Activated CD8-positive, alpha-beta memory T cell treated with anti-CD3 and anti-CD28 coated beads, Interleukin-2, amount 10 ng/mL, durations not matched to agents 7 days and 5 days (primary cell): ENCODE measurements at regions not wholly inside any gene's neighbourhood (a gene's known extent, or its start where the extent isn't known, plus 50 kb on each side); places are given as distances from the start of the nearest gene placed in this dataset.

Source experiments
- ATAC-seq: fragments of 150-1000 bp; cut with Tn5 transposase; one replicate; pipeline ENCODE4 v1.10.0; 2021; ENCODE audit warnings: moderate library complexity
- CTCF ChIA-PET: fragments of 350-600 bp; sonication (Branson Sonifier 250); formaldehyde crosslinking; loops from one replicate; lab custom pipeline; 2021; ENCODE audit warnings: antibody characterized with exemption; lab: Charles Lee
- DNase-seq: peaks from one replicate; pipeline ENCODE4 v3.0.0-alpha.2; 2020
- H3K27ac Mint-ChIP-seq: one replicate; pipeline ENCODE4 v1.8.0; 2021; ENCODE audit warnings: mild to moderate bottlenecking, mixed read lengths
- H3K27me3 Mint-ChIP-seq: one replicate; pipeline ENCODE4 v1.8.0; 2021; ENCODE audit warnings: mixed read lengths
- H3K36me3 Mint-ChIP-seq: one replicate; pipeline ENCODE4 v1.8.0; 2021; ENCODE audit warnings: mild to moderate bottlenecking, mixed read lengths
- H3K4me1 Mint-ChIP-seq: one replicate; pipeline ENCODE4 v1.8.0; 2021; ENCODE audit warnings: mixed read lengths
- H3K4me3 Mint-ChIP-seq: one replicate; pipeline ENCODE4 v1.8.0; 2021; ENCODE audit warnings: mild to moderate bottlenecking, moderate library complexity, mixed read lengths
- H3K9me3 Mint-ChIP-seq: one replicate; pipeline ENCODE4 v1.8.0; 2022; ENCODE audit warnings: low read depth, mixed read lengths

DNA sequence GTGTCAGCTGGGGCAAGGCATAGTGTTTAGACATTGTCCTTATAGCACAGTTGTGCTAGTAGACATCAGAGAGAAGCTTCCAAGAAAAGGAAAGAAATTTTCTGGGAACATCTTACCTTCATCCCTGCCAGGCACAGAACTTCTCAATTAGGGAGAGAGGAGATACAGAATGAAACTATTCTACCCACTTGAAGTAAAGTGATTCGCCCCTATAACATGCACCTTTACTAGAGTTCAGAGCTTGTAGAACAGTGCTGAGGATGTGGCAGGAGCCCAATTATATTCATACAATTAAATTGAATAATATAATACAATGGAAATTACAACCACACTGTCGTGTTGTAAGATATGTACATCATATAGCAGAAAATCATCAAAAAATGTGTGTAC is 1063.9 kb upstream of the CITED2 start:
- Mint-ChIP-seq H3K27me3 (no peaks in the 10 kb centered on the region), H3K4me1 (no peaks in the 10 kb centered on the region), H3K27ac (no peak overlapping the region), H3K36me3 (no peaks in the 10 kb centered on the region), H3K9me3 (peaks cover 3% of the 10 kb centered on the region), H3K4me3 (no peak overlapping the region)
- ATAC-seq (no peak), DNase-seq (no peak)
- CTCF ChIA-PET, result no interaction called here

- peaks cover 3% of the 10 kb centered on the region for H3K9me3 Mint-ChIP-seq
- DNase-seq (no peak), ATAC-seq (no peak)
- CTCF ChIA-PET, result no interaction called here
- no peaks in the 10 kb centered on the region for H3K27me3 Mint-ChIP-seq
- no peaks in the 10 kb centered on the region for H3K36me3 Mint-ChIP-seq
- no peak overlapping the region for H3K4me3 Mint-ChIP-seq
- no peaks in the 10 kb centered on the region for H3K4me1 Mint-ChIP-seq
- H3K27ac Mint-ChIP-seq, result no peak overlapping the region
Measured at GRCh38 chr6:140437619-140438345, 1063.3 kb upstream of the CITED2 start.

- CTCF ChIA-PET, result interaction anchor here (0.6 kb wide), 1 partner anchor 121 kb away, joined by 4 read pairs; no protein-coding TSS in a partner anchor
- no peaks in the 10 kb centered on the region for H3K4me1 Mint-ChIP-seq
- ATAC-seq (no peak), DNase-seq (no peak)
- no peaks in the 10 kb centered on the region for H3K36me3 Mint-ChIP-seq
- peaks cover 3% of the 10 kb centered on the region for H3K9me3 Mint-ChIP-seq
- no peak overlapping the region for H3K4me3 Mint-ChIP-seq
- H3K27ac Mint-ChIP-seq, result no peak overlapping the region
- H3K27me3 Mint-ChIP-seq, result no peaks in the 10 kb centered on the region
Measured at GRCh38 chr6:140436023-140436811, 1061.8 kb upstream of the CITED2 start.

DNA sequence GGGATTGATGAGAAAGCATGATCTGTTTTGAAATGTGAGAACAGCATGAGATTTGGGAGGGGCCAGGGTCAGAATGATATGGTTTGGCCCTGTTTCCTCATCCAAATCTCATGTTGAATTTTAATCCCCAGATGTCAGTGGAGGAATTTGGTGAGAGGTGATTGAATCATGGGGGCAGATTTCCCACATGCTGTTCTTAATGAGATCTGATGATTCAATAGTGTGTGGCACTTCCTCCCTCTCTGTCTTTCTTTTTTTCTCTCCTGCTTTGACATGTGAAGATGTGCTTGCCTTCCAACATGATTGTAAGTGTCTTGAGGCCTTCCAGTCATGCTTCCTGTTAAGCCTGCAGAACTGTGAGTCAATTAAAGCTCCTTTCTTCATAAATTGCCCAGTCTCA is 1060.3 kb upstream of the CITED2 start:
- no peak for DNase-seq
- CTCF ChIA-PET, result no interaction called here
- Mint-ChIP-seq H3K27ac (no peak overlapping the region), H3K4me1 (no peaks in the 10 kb centered on the region), H3K4me3 (no peak overlapping the region), H3K36me3 (no peaks in the 10 kb centered on the region), H3K9me3 (peaks cover 3% of the 10 kb centered on the region), H3K27me3 (no peaks in the 10 kb centered on the region)
- no peak for ATAC-seq

DNA sequence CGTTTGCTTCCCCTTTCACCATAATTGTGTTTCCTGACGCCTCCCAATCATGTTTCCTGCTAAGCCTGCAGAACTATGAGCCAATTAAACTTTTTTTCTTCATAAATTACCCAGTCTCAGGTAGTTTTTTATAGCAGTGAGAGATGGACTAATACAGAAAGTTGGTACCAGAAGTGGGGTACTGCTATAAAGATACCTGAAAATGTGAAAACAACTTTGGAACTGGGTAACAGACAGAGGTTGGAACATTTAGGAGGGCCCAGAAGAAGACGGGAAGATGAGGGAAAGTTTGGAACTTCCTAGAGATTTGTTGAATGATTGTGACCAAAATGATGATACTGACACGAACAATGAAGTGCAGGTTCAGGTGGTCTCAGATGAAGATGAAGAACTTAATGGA is 1058.6 kb upstream of the CITED2 start:
- CTCF ChIA-PET, result no interaction called here

GRCh38 chr6:140427842-140428241 is 1053.4 kb upstream of the CITED2 start:
- CTCF ChIA-PET, result no interaction called here
- peaks cover 6% of the 10 kb centered on the region for H3K27me3 Mint-ChIP-seq

More for the DNA sequence above, 1058.6 kb upstream of the CITED2 start:
- Mint-ChIP-seq H3K4me3 (no peak overlapping the region), H3K4me1 (no peaks in the 10 kb centered on the region), H3K36me3 (no peaks in the 10 kb centered on the region), H3K27me3 (no peaks in the 10 kb centered on the region), H3K27ac (no peak overlapping the region), H3K9me3 (peaks cover 3% of the 10 kb centered on the region)
- ATAC-seq, result no peak
- DNase-seq, result no peak

GRCh38 chr6:140414966-140415620 is 1040.6 kb upstream of the CITED2 start:
- ATAC-seq, result no peak
- Mint-ChIP-seq H3K9me3 (no peaks in the 10 kb centered on the region), H3K27me3 (no peaks in the 10 kb centered on the region), H3K27ac (no peak overlapping the region), H3K36me3 (no peaks in the 10 kb centered on the region), H3K4me3 (no peak overlapping the region), H3K4me1 (no peaks in the 10 kb centered on the region)
- CTCF ChIA-PET, result no interaction called here
- DNase-seq, result no peak

More at GRCh38 chr6:140427842-140428241, 1053.4 kb upstream of the CITED2 start:
- Mint-ChIP-seq H3K9me3 (no peaks in the 10 kb centered on the region), H3K36me3 (no peaks in the 10 kb centered on the region), H3K27ac (no peak overlapping the region), H3K4me3 (no peak overlapping the region), H3K4me1 (no peaks in the 10 kb centered on the region)
- DNase-seq (no peak), ATAC-seq (no peak)

DNA sequence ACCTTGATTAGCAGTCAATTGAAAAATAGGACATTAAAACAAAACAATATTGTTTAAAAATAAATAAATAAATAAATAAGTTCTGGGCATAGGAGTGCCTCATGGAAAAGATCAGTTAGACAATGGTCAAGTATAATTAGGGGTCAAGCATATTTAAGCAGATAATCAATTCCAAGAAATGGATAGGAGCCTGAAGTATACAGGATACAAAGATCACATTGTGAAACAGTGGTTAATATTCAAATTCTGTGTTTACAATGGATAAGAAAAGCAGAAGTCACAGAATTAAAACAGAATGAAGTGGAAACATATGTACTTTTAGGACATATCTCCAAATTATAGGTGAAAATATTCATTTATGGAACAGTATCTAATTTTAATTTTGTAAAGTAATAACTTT is 1028.6 kb upstream of the CITED2 start:
- no peak for DNase-seq
- CTCF ChIA-PET, result no interaction called here
- no peaks in the 10 kb centered on the region for H3K4me1 Mint-ChIP-seq
- no peak overlapping the region for H3K4me3 Mint-ChIP-seq
- ATAC-seq, result no peak
- no peak overlapping the region for H3K27ac Mint-ChIP-seq
- H3K27me3 Mint-ChIP-seq, result no peaks in the 10 kb centered on the region
- peaks cover 4% of the 10 kb centered on the region for H3K9me3 Mint-ChIP-seq
- H3K36me3 Mint-ChIP-seq, result no peaks in the 10 kb centered on the region

GRCh38 chr6:140401761-140402160 is 1027.3 kb upstream of the CITED2 start:
- Mint-ChIP-seq H3K4me1 (no peaks in the 10 kb centered on the region), H3K9me3 (no peaks in the 10 kb centered on the region), H3K27ac (no peak overlapping the region), H3K4me3 (no peak overlapping the region), H3K36me3 (no peaks in the 10 kb centered on the region), H3K27me3 (no peaks in the 10 kb centered on the region)
- CTCF ChIA-PET, result no interaction called here
- no peak for ATAC-seq
- no peak for DNase-seq

DNA sequence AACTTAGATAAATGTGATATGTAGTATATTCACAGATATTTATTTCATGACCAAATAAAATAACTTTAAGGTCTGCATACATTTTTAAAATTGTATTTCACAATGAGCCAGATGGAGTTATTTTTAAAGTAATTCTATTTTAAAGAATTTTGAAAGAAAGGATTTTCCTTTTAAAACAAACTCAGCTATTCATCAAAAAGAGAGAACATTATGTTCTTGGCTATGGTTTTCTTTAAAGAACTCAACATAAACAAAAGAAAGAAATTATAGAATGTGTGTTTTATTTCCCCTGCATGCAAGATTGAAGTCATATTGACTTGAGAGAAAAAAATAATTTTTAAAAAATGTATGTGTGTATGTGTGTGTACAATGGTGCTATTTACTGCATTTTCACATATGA is 1023.6 kb upstream of the CITED2 start:
- Mint-ChIP-seq H3K27ac (no peak overlapping the region), H3K4me3 (no peak overlapping the region), H3K36me3 (no peaks in the 10 kb centered on the region), H3K27me3 (no peaks in the 10 kb centered on the region), H3K9me3 (no peaks in the 10 kb centered on the region), H3K4me1 (no peaks in the 10 kb centered on the region)
- CTCF ChIA-PET, result no interaction called here
- ATAC-seq, result no peak
- no peak for DNase-seq

DNA sequence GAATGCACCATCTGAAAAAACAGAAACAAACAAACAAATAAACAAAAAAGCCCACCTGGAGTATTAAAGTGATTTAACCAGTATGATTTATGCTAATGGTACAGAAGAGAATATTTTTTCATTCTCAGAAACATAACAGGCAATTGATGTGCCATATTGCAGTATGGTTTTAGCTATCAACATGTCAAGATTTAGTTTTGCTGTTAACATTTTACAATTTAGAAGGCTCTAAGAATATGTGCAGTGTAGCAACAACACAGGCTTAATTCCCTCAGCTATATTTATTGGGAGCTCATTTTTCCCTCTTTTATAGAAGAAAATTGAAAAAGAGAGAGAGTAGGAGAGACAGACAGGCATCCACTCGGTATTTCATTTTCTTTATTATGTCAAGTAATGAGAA is 1022.7 kb upstream of the CITED2 start:
- H3K36me3 Mint-ChIP-seq, result no peaks in the 10 kb centered on the region
- H3K4me3 Mint-ChIP-seq, result no peak overlapping the region
- H3K27me3 Mint-ChIP-seq, result peaks cover 2% of the 10 kb centered on the region
- no peak overlapping the region for H3K27ac Mint-ChIP-seq
- no peak for DNase-seq
- CTCF ChIA-PET, result no interaction called here
- no peaks in the 10 kb centered on the region for H3K4me1 Mint-ChIP-seq
- ATAC-seq, result no peak
- no peaks in the 10 kb centered on the region for H3K9me3 Mint-ChIP-seq

DNA sequence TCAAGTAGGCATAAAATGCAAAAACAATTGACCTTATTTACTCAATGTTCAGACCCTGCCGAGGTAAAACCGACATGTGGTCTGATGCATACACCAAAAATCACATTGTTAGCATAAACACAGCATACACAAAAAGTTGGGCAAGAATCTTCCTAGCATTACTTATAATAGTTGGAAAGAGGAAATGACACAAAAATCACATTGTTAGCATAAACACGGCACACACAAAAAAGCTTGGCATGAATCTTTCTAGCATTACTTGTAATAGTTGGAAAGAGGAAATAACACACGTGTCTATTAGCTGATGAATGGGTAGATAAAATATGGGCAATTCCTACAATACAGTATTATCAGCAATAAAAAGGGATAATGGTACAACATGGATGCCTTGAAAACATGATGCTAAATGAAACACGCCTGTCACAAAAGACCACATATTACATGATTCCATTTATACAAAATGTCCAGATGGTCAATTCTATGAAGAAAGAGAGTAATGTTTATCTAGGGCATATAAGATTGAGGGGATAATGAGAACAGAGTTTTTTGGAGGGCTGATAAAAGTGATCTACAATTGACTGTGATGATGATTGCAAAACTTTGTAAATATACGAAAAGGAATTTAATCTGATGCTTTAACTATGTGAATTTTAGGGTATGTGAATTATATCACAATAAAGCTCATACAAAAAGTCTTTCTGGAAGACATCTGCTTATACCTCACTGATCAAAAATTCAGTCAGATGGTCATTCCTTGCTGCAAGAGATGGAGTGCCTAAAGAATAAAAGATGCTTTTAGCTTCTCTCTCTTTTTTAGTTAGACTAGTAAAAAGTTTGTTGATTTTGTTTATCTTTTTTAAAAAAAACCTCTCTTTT is 1019.5 kb upstream of the CITED2 start:
- H3K4me3 Mint-ChIP-seq, result no peak overlapping the region
- DNase-seq (no peak), ATAC-seq (no peak)
- no peaks in the 10 kb centered on the region for H3K4me1 Mint-ChIP-seq
- CTCF ChIA-PET, result no interaction called here
- no peaks in the 10 kb centered on the region for H3K9me3 Mint-ChIP-seq
- no peak overlapping the region for H3K27ac Mint-ChIP-seq
- H3K36me3 Mint-ChIP-seq, result no peaks in the 10 kb centered on the region
- peaks cover 4% of the 10 kb centered on the region for H3K27me3 Mint-ChIP-seq

- ATAC-seq (no peak), DNase-seq (no peak)
- Mint-ChIP-seq H3K4me3 (no peak overlapping the region), H3K27me3 (peaks cover 4% of the 10 kb centered on the region), H3K4me1 (no peaks in the 10 kb centered on the region), H3K27ac (no peak overlapping the region), H3K9me3 (peaks cover 9% of the 10 kb centered on the region), H3K36me3 (peaks cover 2% of the 10 kb centered on the region)
- CTCF ChIA-PET, result no interaction called here
Measured at GRCh38 chr6:140388815-140389214, 1014.4 kb upstream of the CITED2 start.
